HCT116 (cell line): ENCODE measurements at regions not wholly inside any gene's neighbourhood (a gene's known extent, or its start where the extent isn't known, plus 50 kb on each side); places are given as distances from the start of the nearest gene placed in this dataset.

Experiments used
- ATAC-seq: fragments of 200-7000 bp; cut with Tn5 transposase; 2 replicates; pipeline ENCODE4 v1.9.1; 2020; ENCODE audit warnings: mild to moderate bottlenecking, moderate library complexity
- BruUV-seq: library from RNA; stranded (reverse); fragments of 400-500 nt; replicated peaks from 2 replicates; lab custom pipeline; 2021; lab: Mats Ljungman, UMichigan
- CTCF ChIA-PET: fragments of 300-600 bp; sonication (Branson Sonifier 250); formaldehyde crosslinking; loops from one replicate; lab custom pipeline; 2021; ENCODE audit warnings: antibody characterized with exemption; lab: Charles Lee
- POLR2A ChIA-PET: fragments of 300-600, 350-600 bp; sonication (Branson Sonifier 250); formaldehyde crosslinking; loops from one replicate; lab custom pipeline; 2021; ENCODE audit warnings: antibody characterized with exemption; lab: Charles Lee
- RAD21 ChIA-PET, 2 experiments: fragments of 300-600 bp; sonication (Branson Sonifier 250); formaldehyde crosslinking; loops; one replicate each; lab custom pipeline; 2023; ENCODE audit warnings: low total read pairs in 2 of 2; ENCODE audit not compliant: uncharacterized antibody in 2 of 2, unreplicated experiment in 2 of 2, low non-redundant PET in 1 of 2; lab: Charles Lee
- DNase-seq: peaks from one replicate; pipeline ENCODE4 v3.0.0-alpha.2; 2010; ENCODE audit warnings: low read depth, low spot score
- H2AFZ ChIP-seq: fragments of 200-600 bp; shearing (Covaris generic), sonication (generic); 2 replicates; pipeline ENCODE4 v1.6.1; 2017; ENCODE audit warnings: low read depth, mixed run types, mixed read lengths, antibody characterized with exemption, low read length; ENCODE audit not compliant: poor library complexity, severe bottlenecking
- H3K27ac ChIP-seq: 2 replicates; pipeline ENCODE4 v1.5.1; 2012; ENCODE audit warnings: low read depth, low read length
- H3K27me3 ChIP-seq: fragments of 200-600 bp; sonication (generic); 2 replicates; pipeline ENCODE4 v1.6.1; 2016; ENCODE audit warnings: mixed run types, low read length, mixed read lengths; ENCODE audit not compliant: insufficient read depth
- H3K36me3 ChIP-seq, 2 experiments: fragments of 200-500 bp in 1 of 2; fragments of 200-600 bp in 1 of 2; sonication (Bioruptor generic) in 1 of 2; sonication (generic) in 1 of 2; 2 replicates each; pipeline versions ENCODE4 v1.5.1 to v1.6.1; 2014 to 2016; ENCODE audit warnings: low read length in 2 of 2, inconsistent platforms in 1 of 2, mixed read lengths in 1 of 2, mixed run types in 1 of 2; ENCODE audit not compliant: insufficient read depth in 2 of 2, control insufficient read depth in 1 of 2
- H3K4me1 ChIP-seq, 2 experiments: fragments of 200-600 bp in 1 of 2; sonication (generic) in 1 of 2; 2 replicates each; pipeline versions ENCODE4 v1.5.1 to v1.6.1; 2012 to 2017; ENCODE audit warnings: low read length in 2 of 2, inconsistent platforms in 1 of 2, mild to moderate bottlenecking in 1 of 2, mixed read lengths in 1 of 2, mixed run types in 1 of 2, moderate library complexity in 1 of 2; ENCODE audit not compliant: insufficient read depth in 2 of 2, control insufficient read depth in 1 of 2
- H3K4me2 ChIP-seq: fragments of 200-600 bp; sonication (generic); 2 replicates; pipeline ENCODE4 v1.6.1; 2017; ENCODE audit warnings: mixed run types, low read length, mixed read lengths
- H3K4me3 ChIP-seq, 2 experiments: fragments of 200-600 bp in 1 of 2; sonication (generic) in 1 of 2; replicated peaks in 1 of 2; 2 replicates each; pipeline ENCODE4 v1.5.1; 2011 to 2016; ENCODE audit warnings: low read length in 2 of 2, control low read depth in 1 of 2, low read depth in 1 of 2, mild to moderate bottlenecking in 1 of 2, mixed read lengths in 1 of 2, mixed run types in 1 of 2
- H3K79me2 ChIP-seq: fragments of 200-600 bp; sonication (generic); 2 replicates; pipeline ENCODE4 v1.6.1; 2017; ENCODE audit warnings: mild to moderate bottlenecking, mixed run types, low read length, moderate library complexity, mixed read lengths; ENCODE audit not compliant: insufficient read depth
- H3K9ac ChIP-seq: fragments of 200-600 bp; sonication (generic); 2 replicates; pipeline ENCODE4 v1.6.1; 2016; ENCODE audit warnings: low read length, mixed read lengths
- H3K9me2 ChIP-seq: fragments of 200-600 bp; sonication (generic), shearing (Covaris generic); 2 replicates; pipeline ENCODE4 v1.6.1; 2017; ENCODE audit warnings: mixed run types, mild to moderate bottlenecking, moderate library complexity; ENCODE audit not compliant: insufficient read depth
- H3K9me3 ChIP-seq, 2 experiments: fragments of 200-500 bp in 1 of 2; fragments of 200-600 bp in 1 of 2; sonication (Bioruptor generic) in 1 of 2; sonication (generic) in 1 of 2; 2 replicates each; pipeline ENCODE4 v1.6.1; 2014 to 2017; ENCODE audit warnings: low read length in 2 of 2, mixed read lengths in 2 of 2, inconsistent platforms in 1 of 2, low read depth in 1 of 2, mild to moderate bottlenecking in 1 of 2, mixed run types in 1 of 2, moderate library complexity in 1 of 2; ENCODE audit not compliant: control insufficient read depth in 1 of 2, insufficient read depth in 1 of 2
- H4K20me1 ChIP-seq: fragments of 200-600 bp; sonication (generic), shearing (Covaris generic); 2 replicates; pipeline ENCODE4 v1.6.1; 2017; ENCODE audit warnings: mixed run types, mild to moderate bottlenecking, moderate library complexity; ENCODE audit not compliant: insufficient read depth
- CBX3 ChIP-seq: IDR thresholded peaks from 2 replicates; pipeline ENCODE4 v1.6.1; 2012; ENCODE audit warnings: low read depth
- EGR1 ChIP-seq: IDR thresholded peaks from 2 replicates; pipeline ENCODE4 v1.6.1; 2012; ENCODE audit warnings: low read depth
- FOSL1 ChIP-seq: IDR thresholded peaks from 2 replicates; pipeline ENCODE4 v1.6.1; 2012; ENCODE audit warnings: low read depth
- JUND ChIP-seq: IDR thresholded peaks from 2 replicates; pipeline ENCODE4 v1.6.1; 2012
- POLR2A ChIP-seq: IDR thresholded peaks from 2 replicates; pipeline ENCODE4 v1.7.0; 2011; ENCODE audit warnings: borderline replicate concordance; ENCODE audit not compliant: insufficient read depth, insufficient read length; ENCODE audit errors: extremely low read depth
- POLR2AphosphoS5 ChIP-seq: IDR thresholded peaks from 2 replicates; pipeline ENCODE4 v1.6.1; 2011; ENCODE audit warnings: mild to moderate bottlenecking, low read depth, low read length, moderate library complexity
- SIN3A ChIP-seq: IDR thresholded peaks from 2 replicates; pipeline ENCODE4 v1.6.1; 2012; ENCODE audit warnings: low read depth
- SP1 ChIP-seq: IDR thresholded peaks from 2 replicates; pipeline ENCODE4 v1.6.1; 2012; ENCODE audit warnings: low read depth
- SRF ChIP-seq: IDR thresholded peaks from 2 replicates; pipeline ENCODE4 v1.6.1; 2012; ENCODE audit warnings: low read depth
- TCF7L2 ChIP-seq: IDR thresholded peaks from 2 replicates; pipeline ENCODE4 v1.7.0; 2011; ENCODE audit warnings: borderline replicate concordance, inconsistent platforms; ENCODE audit not compliant: insufficient read depth, insufficient read length; ENCODE audit errors: extremely low read depth
- ZFX ChIP-seq: fragments of 450-650 bp; IDR thresholded peaks from 2 replicates; pipeline ENCODE4 v1.6.1; 2017
- intact Hi-C: fragments of 100-400 bp; cut with micrococcal nuclease; formaldehyde crosslinking; loops from 2 replicates; pipeline ENCODE4 v1.10.0; 2022
- TF ChIP-seq, protein P1 (sequence below): IDR thresholded peaks from 2 replicates; pipeline ENCODE4 v1.6.1; 2012
- TF ChIP-seq, protein P2 (sequence below), 3 experiments: fragments of 200-600 bp in 1 of 3; sonication (generic) in 1 of 3; IDR thresholded peaks in 2 of 3; conservative IDR thresholded peaks in 1 of 3; 2 replicates each; pipeline ENCODE4 v1.5.1; 2012 to 2017; ENCODE audit warnings: low read depth in 2 of 3, low read length in 2 of 3, antibody characterized with exemption in 1 of 3, borderline replicate concordance in 1 of 3, control low read depth in 1 of 3, mild to moderate bottlenecking in 1 of 3, mixed read lengths in 1 of 3, mixed run types in 1 of 3, moderate library complexity in 1 of 3; ENCODE audit not compliant: insufficient read depth in 1 of 3
- TF ChIP-seq, protein P3 (sequence below): IDR thresholded peaks from 2 replicates; pipeline ENCODE4 v1.6.1; 2012

DNA sequence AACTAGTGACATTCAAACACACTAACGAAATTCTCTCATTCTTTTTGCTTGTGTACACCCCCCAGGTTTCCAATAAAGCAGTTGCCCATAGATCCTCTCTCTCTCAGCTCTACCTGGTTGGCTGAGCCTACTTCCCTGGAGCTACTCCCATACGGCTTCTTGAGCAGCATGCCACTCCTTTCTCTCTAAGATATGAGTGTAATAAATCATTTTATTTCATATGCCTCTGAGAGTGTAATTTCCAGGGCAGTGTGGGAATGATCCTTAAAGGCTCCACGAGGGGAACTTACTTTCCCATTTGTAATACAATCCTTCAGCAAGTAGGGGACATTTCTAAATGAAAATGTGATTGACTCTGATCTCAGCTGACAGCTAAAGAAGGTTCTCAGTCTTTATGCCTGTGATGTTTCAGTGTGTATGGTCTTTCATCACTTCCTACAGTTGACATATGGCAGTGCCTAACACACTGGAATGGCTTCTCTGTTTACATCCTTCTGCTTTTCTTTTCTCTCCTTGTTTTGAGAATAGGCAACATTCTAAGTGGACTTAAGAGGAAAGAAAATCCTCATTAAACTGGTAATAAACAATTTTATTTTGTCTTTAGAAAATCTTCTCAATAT, 1194.3 kb upstream of the CDH8 start:
- no peaks in the 10 kb centered on the region for H3K36me3 ChIP-seq
- intact Hi-C loops: no loop called here
- no peak overlapping the region for H3K4me3 ChIP-seq
- TF ChIP-seq ZFX: no peak
- TF ChIP-seq, protein P1, sequence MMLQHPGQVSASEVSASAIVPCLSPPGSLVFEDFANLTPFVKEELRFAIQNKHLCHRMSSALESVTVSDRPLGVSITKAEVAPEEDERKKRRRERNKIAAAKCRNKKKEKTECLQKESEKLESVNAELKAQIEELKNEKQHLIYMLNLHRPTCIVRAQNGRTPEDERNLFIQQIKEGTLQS: no peak
- no peak for TF ChIP-seq JUND
- TF ChIP-seq SIN3A: no peak
- TF ChIP-seq TCF7L2: no peak
- TF ChIP-seq, protein P2, sequence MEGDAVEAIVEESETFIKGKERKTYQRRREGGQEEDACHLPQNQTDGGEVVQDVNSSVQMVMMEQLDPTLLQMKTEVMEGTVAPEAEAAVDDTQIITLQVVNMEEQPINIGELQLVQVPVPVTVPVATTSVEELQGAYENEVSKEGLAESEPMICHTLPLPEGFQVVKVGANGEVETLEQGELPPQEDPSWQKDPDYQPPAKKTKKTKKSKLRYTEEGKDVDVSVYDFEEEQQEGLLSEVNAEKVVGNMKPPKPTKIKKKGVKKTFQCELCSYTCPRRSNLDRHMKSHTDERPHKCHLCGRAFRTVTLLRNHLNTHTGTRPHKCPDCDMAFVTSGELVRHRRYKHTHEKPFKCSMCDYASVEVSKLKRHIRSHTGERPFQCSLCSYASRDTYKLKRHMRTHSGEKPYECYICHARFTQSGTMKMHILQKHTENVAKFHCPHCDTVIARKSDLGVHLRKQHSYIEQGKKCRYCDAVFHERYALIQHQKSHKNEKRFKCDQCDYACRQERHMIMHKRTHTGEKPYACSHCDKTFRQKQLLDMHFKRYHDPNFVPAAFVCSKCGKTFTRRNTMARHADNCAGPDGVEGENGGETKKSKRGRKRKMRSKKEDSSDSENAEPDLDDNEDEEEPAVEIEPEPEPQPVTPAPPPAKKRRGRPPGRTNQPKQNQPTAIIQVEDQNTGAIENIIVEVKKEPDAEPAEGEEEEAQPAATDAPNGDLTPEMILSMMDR (IDR thresholded peaks at IDR 0.05 in 2 of 3, conservative IDR thresholded peaks at IDR 0.05 in 1 of 3; ENCODE audit: borderline replicate concordance in 1 of 3, insufficient read depth in 1 of 3, low read depth in 2 of 3, low read length in 2 of 3): no peak
- no peak for TF ChIP-seq POLR2A
- no peak for TF ChIP-seq SRF
- TF ChIP-seq POLR2AphosphoS5: no peak
- no peak for TF ChIP-seq FOSL1
- no peak for TF ChIP-seq SP1
- no peak for TF ChIP-seq EGR1
- TF ChIP-seq CBX3: no peak
- TF ChIP-seq, protein P3, sequence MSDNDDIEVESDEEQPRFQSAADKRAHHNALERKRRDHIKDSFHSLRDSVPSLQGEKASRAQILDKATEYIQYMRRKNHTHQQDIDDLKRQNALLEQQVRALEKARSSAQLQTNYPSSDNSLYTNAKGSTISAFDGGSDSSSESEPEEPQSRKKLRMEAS: no peak
- no peaks in the 10 kb centered on the region for H4K20me1 ChIP-seq
- no peaks in the 10 kb centered on the region for H3K79me2 ChIP-seq
- H3K27ac ChIP-seq: no peak overlapping the region
- ATAC-seq: no peak
- no peak overlapping the region for H2AFZ ChIP-seq
- RAD21 ChIA-PET: no interaction called here
- CTCF ChIA-PET: no interaction called here
- no TSS peak for BruUV-seq
- POLR2A ChIA-PET: no interaction called here
- H3K9me2 ChIP-seq: no peaks in the 10 kb centered on the region
- no peak overlapping the region for H3K9ac ChIP-seq
- H3K9me3 ChIP-seq: peaks cover 4 to 5% of the 10 kb centered on the region in 2 experiments; a peak in 2 of 4 replicates
- H3K27me3 ChIP-seq: no peaks in the 10 kb centered on the region
- no peak overlapping the region for H3K4me2 ChIP-seq
- H3K4me1 ChIP-seq: no peaks in the 10 kb centered on the region
- no peak for DNase-seq
